Breast epithelium (tissue), 4 donors: ENCODE measurements at regions not wholly inside any gene's neighbourhood (a gene's known extent, or its start where the extent isn't known, plus 50 kb on each side); places are given as distances from the start of the nearest gene placed in this dataset.

Source experiments
- DNase-seq, 2 donors: peaks; one replicate each; pipeline ENCODE4 v3.0.0-alpha.2; 2019; ENCODE audit warnings: low spot score in 2 of 2
- H3K27ac ChIP-seq, 2 donors: fragments of 200-600 bp; sonication (generic) in 1 of 2; one replicate each; pipeline ENCODE4 v1.5.1; 2016 to 2019; ENCODE audit warnings: mild to moderate bottlenecking in 1 of 2
- H3K27me3 ChIP-seq, 2 donors: fragments of 200-600 bp; sonication (generic) in 1 of 2; one replicate each; pipeline versions ENCODE4 v1.5.1 to v1.6.0; 2017 to 2019; ENCODE audit warnings: control low read depth in 1 of 2, mild to moderate bottlenecking in 1 of 2
- H3K36me3 ChIP-seq: fragments of 200-600 bp; one replicate; pipeline ENCODE4 v1.5.1; 2019
- H3K4me1 ChIP-seq, 2 donors: fragments of 200-600 bp; sonication (generic); one replicate each; pipeline ENCODE4 v1.5.1; 2016 to 2019; ENCODE audit warnings: control low read depth in 1 of 2
- H3K4me3 ChIP-seq, 3 donors: fragments of 200-600 bp; sonication (generic); 1 replicate in 2 of 3; 2 replicates in 1 of 3; pipeline ENCODE4 v1.5.1; 2016 to 2019; ENCODE audit warnings: mild to moderate bottlenecking in 3 of 3, moderate library complexity in 2 of 3
- H3K9me3 ChIP-seq, 2 donors: fragments of 200-600 bp; sonication (generic) in 1 of 2; one replicate each; pipeline ENCODE4 v1.5.1; 2016 to 2019; ENCODE audit warnings: control low read depth in 1 of 2
- CTCF ChIP-seq, 3 donors: fragments of 450-650 bp; IDR thresholded peaks; one replicate each; pipeline ENCODE4 v1.5.1; 2016 to 2017; ENCODE audit warnings: antibody characterized with exemption in 3 of 3, mild to moderate bottlenecking in 3 of 3, moderate library complexity in 3 of 3
- POLR2A ChIP-seq: fragments of 450-650 bp; IDR thresholded peaks from one replicate; pipeline ENCODE4 v1.6.1; 2016; ENCODE audit warnings: antibody characterized with exemption, mild to moderate bottlenecking, moderate library complexity
- POLR2AphosphoS5 ChIP-seq, 3 donors: sonication (generic); formaldehyde crosslinking; IDR thresholded peaks; one replicate each; pipeline ENCODE4 v1.6.1; 2017; ENCODE audit warnings: antibody characterized with exemption in 3 of 3
- intact Hi-C: fragments of 100-400 bp; cut with DNase I; formaldehyde crosslinking; loops from one replicate; pipeline ENCODE4 v1.15.1; 2023; ENCODE audit warnings: low total_unique reads

- peaks cover 4 to 7% of the 10 kb centered on the region in 2 donors for H3K4me1 ChIP-seq
- TF ChIP-seq CTCF (IDR thresholded peaks at IDR 0.05): no peak
- TF ChIP-seq POLR2A: no peak
- peak in 1 of 3 donors; percentile 39 for TF ChIP-seq POLR2AphosphoS5 (IDR thresholded peaks at IDR 0.05)
- intact Hi-C loops: no loop called here
- H3K36me3 ChIP-seq: no peaks in the 10 kb centered on the region
- DNase-seq: peak in 1 of 2 donors; percentile 90
- no peaks in the 10 kb centered on the region for H3K9me3 ChIP-seq
- H3K4me3 ChIP-seq: no peak overlapping the region
- no peaks in the 10 kb centered on the region for H3K27me3 ChIP-seq
- peak overlapping the region; percentile 48 to 56 for H3K27ac ChIP-seq
Measured at GRCh38 chr1:209416039-209416438, 167.5 kb upstream of the CAMK1G start.

- Histone ChIP-seq H3K4me3 (no peak overlapping the region), H3K36me3 (no peaks in the 10 kb centered on the region), H3K9me3 (no peaks in the 10 kb centered on the region), H3K4me1 (peaks cover 8 to 12% of the 10 kb centered on the region in 2 donors), H3K27ac (peak overlapping the region; percentile 56 to 69), H3K27me3 (no peaks in the 10 kb centered on the region)
- TF ChIP-seq POLR2A: no peak
- TF ChIP-seq CTCF (IDR thresholded peaks at IDR 0.05): no peak
- no peak for TF ChIP-seq POLR2AphosphoS5 (IDR thresholded peaks at IDR 0.05)
- DNase-seq: no peak
- intact Hi-C loops: no loop called here
Measured at GRCh38 chr1:209416716-209417115, 166.8 kb upstream of the CAMK1G start.

GRCh38 chr1:209417761-209418160, 165.8 kb upstream of the CAMK1G start:
- H3K4me1 ChIP-seq: peaks cover 7 to 8% of the 10 kb centered on the region in 2 donors
- TF ChIP-seq CTCF (IDR thresholded peaks at IDR 0.05): no peak
- no peak for TF ChIP-seq POLR2AphosphoS5 (IDR thresholded peaks at IDR 0.05)
- no peak for TF ChIP-seq POLR2A
- H3K27me3 ChIP-seq: no peaks in the 10 kb centered on the region
- no peak overlapping the region for H3K4me3 ChIP-seq
- DNase-seq: no peak
- intact Hi-C loops: no loop called here
- no peaks in the 10 kb centered on the region for H3K9me3 ChIP-seq
- H3K27ac ChIP-seq: peak overlapping the region; percentile 54 to 69
- H3K36me3 ChIP-seq: no peaks in the 10 kb centered on the region

GRCh38 chr1:209420276-209420675, 163.2 kb upstream of the CAMK1G start:
- Histone ChIP-seq H3K27ac (peak overlapping the region; percentile 75 to 88), H3K9me3 (no peaks in the 10 kb centered on the region)

GRCh38 chr1:209421186-209421585, 162.3 kb upstream of the CAMK1G start:
- Histone ChIP-seq H3K27ac (peak overlapping the region; percentile 75 to 88), H3K36me3 (no peaks in the 10 kb centered on the region), H3K4me1 (peaks cover 5 to 8% of the 10 kb centered on the region in 2 donors), H3K4me3 (no peak overlapping the region), H3K9me3 (no peaks in the 10 kb centered on the region), H3K27me3 (no peaks in the 10 kb centered on the region)
- DNase-seq: no peak
- intact Hi-C loops: no loop called here
- TF ChIP-seq CTCF (IDR thresholded peaks at IDR 0.05) (no peak), POLR2AphosphoS5 (IDR thresholded peaks at IDR 0.05) (no peak), POLR2A (no peak)

More at GRCh38 chr1:209420276-209420675, 163.2 kb upstream of the CAMK1G start:
- Histone ChIP-seq H3K27me3 (no peaks in the 10 kb centered on the region), H3K36me3 (no peaks in the 10 kb centered on the region), H3K4me3 (no peak overlapping the region), H3K4me1 (peaks cover 5 to 8% of the 10 kb centered on the region in 2 donors)
- intact Hi-C loops: no loop called here
- DNase-seq: no peak
- no peak for TF ChIP-seq POLR2A
- no peak for TF ChIP-seq POLR2AphosphoS5 (IDR thresholded peaks at IDR 0.05)
- TF ChIP-seq CTCF (IDR thresholded peaks at IDR 0.05): no peak
